ENCODE measurements at regions not wholly inside any gene's neighbourhood (a gene's known extent, or its start where the extent isn't known, plus 50 kb on each side); places are given as distances from the start of the nearest gene placed in this dataset.

- no peak for TF ChIP-seq CTCF (IDR thresholded peaks at IDR 0.05)
- no peak for TF ChIP-seq EP300 (IDR thresholded peaks at IDR 0.05)
- TF ChIP-seq POLR2AphosphoS5 (IDR thresholded peaks at IDR 0.05) = no peak
- no peak for TF ChIP-seq POLR2A (IDR thresholded peaks at IDR 0.05; ENCODE audit: low read depth)
- DNase-seq (ENCODE audit: extremely low spot score) = no peak
- H3K27me3 ChIP-seq = no peaks in the 10 kb centered on the region
- H3K4me1 ChIP-seq = no peaks in the 10 kb centered on the region
- intact Hi-C loops (cut with DNase I) = no loop called here
- WGBS = 98% methylated on average over 3 of the region's 3 CpGs
- no peak overlapping the region for H3K27ac ChIP-seq (replicated peaks in 1 of 4)
- no peak overlapping the region for H3K4me3 ChIP-seq
- no peaks in the 10 kb centered on the region for H3K36me3 ChIP-seq
- peaks cover 0 to 6% (median 0%) of the 10 kb centered on the region in 4 donors for H3K9me3 ChIP-seq
These were observed 124.1 kb upstream of the AFF2 start for GRCh38 chrX:148376342-148376741.

GRCh38 chrX:148380107-148380506, 120.3 kb upstream of the AFF2 start:
- no peaks in the 10 kb centered on the region for H3K4me1 ChIP-seq
- intact Hi-C loops (cut with DNase I) = no loop called here
- H3K27me3 ChIP-seq = no peaks in the 10 kb centered on the region
- no peaks in the 10 kb centered on the region for H3K36me3 ChIP-seq
- H3K27ac ChIP-seq (replicated peaks in 1 of 4) = no peak overlapping the region
- DNase-seq (ENCODE audit: extremely low spot score) = no peak
- TF ChIP-seq CTCF (IDR thresholded peaks at IDR 0.05) = no peak
- TF ChIP-seq POLR2A (IDR thresholded peaks at IDR 0.05; ENCODE audit: low read depth) = no peak
- no peak for TF ChIP-seq POLR2AphosphoS5 (IDR thresholded peaks at IDR 0.05)
- TF ChIP-seq EP300 (IDR thresholded peaks at IDR 0.05) = no peak
- peaks cover 0 to 6% (median 0%) of the 10 kb centered on the region in 4 donors for H3K9me3 ChIP-seq
- H3K4me3 ChIP-seq = no peak overlapping the region
- 81% methylated on average over 3 of the region's 3 CpGs for WGBS

GRCh38 chrX:148380650-148381561, 119.5 kb upstream of the AFF2 start:
- Histone ChIP-seq H3K36me3 (no peaks in the 10 kb centered on the region), H3K4me3 (no peak overlapping the region), H3K4me1 (no peaks in the 10 kb centered on the region), H3K27ac (replicated peaks in 1 of 4) (no peak overlapping the region), H3K27me3 (no peaks in the 10 kb centered on the region), H3K9me3 (peaks cover 0 to 6% (median 0%) of the 10 kb centered on the region in 4 donors)
- intact Hi-C loops (cut with DNase I) = no loop called here
- WGBS = 54% methylated on average over 9 of the region's 9 CpGs
- DNase-seq (ENCODE audit: extremely low spot score) = no peak
- TF ChIP-seq CTCF (IDR thresholded peaks at IDR 0.05) (no peak), POLR2AphosphoS5 (IDR thresholded peaks at IDR 0.05) (no peak), EP300 (IDR thresholded peaks at IDR 0.05) (no peak), POLR2A (IDR thresholded peaks at IDR 0.05; ENCODE audit: low read depth) (no peak)

GRCh38 chrX:148381603-148382002, 118.8 kb upstream of the AFF2 start:
- intact Hi-C loops (cut with DNase I) = no loop called here
- TF ChIP-seq EP300 (IDR thresholded peaks at IDR 0.05) (no peak), POLR2A (IDR thresholded peaks at IDR 0.05; ENCODE audit: low read depth) (no peak), CTCF (IDR thresholded peaks at IDR 0.05) (no peak), POLR2AphosphoS5 (IDR thresholded peaks at IDR 0.05) (no peak)
- 67% methylated on average over 2 of the region's 2 CpGs for WGBS
- Histone ChIP-seq H3K27ac (replicated peaks in 1 of 4) (no peak overlapping the region), H3K36me3 (no peaks in the 10 kb centered on the region), H3K4me1 (no peaks in the 10 kb centered on the region), H3K27me3 (no peaks in the 10 kb centered on the region), H3K9me3 (no peaks in the 10 kb centered on the region), H3K4me3 (no peak overlapping the region)
- no peak for DNase-seq (ENCODE audit: extremely low spot score)
